ENCODE measurements at regions not wholly inside any gene's neighbourhood (a gene's known extent, or its start where the extent isn't known, plus 50 kb on each side); places are given as distances from the start of the nearest gene placed in this dataset.

DNA sequence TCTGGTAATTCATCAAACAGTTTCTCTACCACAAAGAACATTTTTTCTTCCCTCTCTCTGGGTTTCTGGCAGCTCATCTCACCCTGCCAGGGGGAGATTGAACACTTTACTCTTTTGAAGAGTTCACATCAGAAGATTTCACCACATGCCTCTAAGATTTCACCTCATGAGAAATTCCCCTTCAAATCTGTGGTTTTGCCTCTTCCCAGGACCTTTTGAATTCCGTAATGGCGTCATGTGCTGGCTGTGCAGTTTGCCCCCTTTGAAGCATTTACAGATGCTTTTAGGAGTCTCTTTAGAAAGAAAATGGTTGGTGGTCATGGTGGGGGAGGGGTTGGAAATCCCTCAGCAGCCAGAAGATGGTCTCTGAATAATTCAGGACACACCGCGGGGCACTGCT, 486.1 kb downstream of the QKI start:
- no peak for TF ChIP-seq CTCF (IDR thresholded peaks at IDR 0.05; ENCODE audit: low read length, missing control alignments)
- H3K4me3 ChIP-seq (replicated peaks; ENCODE audit: low read depth, low read length) = no peak overlapping the region
- peak; percentile 6 for DNase-seq (ENCODE audit: low read depth)

- no peak for DNase-seq (ENCODE audit: low read depth)
- no peak overlapping the region for H3K4me3 ChIP-seq (replicated peaks; ENCODE audit: low read depth, low read length)
- no peak for TF ChIP-seq CTCF (IDR thresholded peaks at IDR 0.05; ENCODE audit: low read length, missing control alignments)
These were observed 483.2 kb downstream of the QKI start for GRCh38 chr6:163897669-163898068.

DNA sequence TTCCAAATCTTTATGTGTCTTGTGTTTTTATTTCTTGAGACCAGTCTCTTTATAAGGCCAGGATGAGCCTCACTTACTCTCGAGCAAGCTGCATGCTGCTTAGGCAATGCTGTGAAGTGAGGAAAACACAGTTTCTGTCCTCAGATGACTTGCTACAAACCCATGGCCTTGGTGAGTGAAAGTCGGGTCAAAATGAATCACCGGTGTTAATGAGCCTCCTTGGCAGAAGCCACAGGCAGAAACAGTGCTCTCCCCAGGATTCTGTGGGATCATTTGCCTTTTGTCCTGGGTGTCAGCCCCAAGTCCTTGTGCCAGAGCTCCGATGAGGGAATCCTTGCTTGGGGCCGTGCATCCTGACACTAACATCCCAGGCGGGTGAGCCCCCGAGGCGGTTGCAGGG, 482.5 kb downstream of the QKI start:
- no peak for TF ChIP-seq CTCF (IDR thresholded peaks at IDR 0.05; ENCODE audit: low read length, missing control alignments)
- no peak for DNase-seq (ENCODE audit: low read depth)
- no peak overlapping the region for H3K4me3 ChIP-seq (replicated peaks; ENCODE audit: low read depth, low read length)

- no peak overlapping the region for H3K4me3 ChIP-seq (replicated peaks; ENCODE audit: low read depth, low read length)
- DNase-seq (ENCODE audit: low read depth) = no peak
- TF ChIP-seq CTCF (IDR thresholded peaks at IDR 0.05; ENCODE audit: low read length, missing control alignments) = no peak
These were observed 480.6 kb downstream of the QKI start for GRCh38 chr6:163895162-163895561.

DNA sequence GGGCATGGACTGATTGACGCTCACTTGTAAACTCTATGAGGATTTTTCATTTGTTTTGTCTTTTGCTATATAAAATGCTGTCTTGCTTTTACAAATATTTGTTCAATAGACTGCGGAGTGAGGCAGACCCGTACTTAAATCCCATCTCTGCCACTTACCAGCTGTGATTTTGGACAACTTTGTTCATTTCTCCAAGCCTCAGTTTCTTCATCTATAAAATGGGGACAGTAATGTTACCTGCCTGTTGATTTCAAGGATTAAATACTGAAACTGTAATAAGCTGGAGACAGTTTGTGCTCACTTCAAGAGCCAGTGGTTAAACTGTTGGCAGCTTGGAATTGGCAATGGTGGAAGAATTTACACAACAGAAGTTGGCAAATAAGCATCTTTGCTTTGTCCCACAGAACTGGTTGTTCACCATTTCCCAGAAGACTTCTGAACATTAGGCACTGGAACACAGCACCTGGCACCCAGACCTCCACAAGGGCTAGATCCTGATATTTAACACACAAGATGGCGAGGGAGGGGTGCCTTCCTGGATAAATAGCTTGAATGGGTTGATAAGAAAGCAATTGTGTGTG, 479.2 kb downstream of the QKI start:
- TF ChIP-seq CTCF (IDR thresholded peaks at IDR 0.05; ENCODE audit: low read length, missing control alignments) = no peak
- no peak overlapping the region for H3K4me3 ChIP-seq (replicated peaks; ENCODE audit: low read depth, low read length)
- DNase-seq (ENCODE audit: low read depth) = no peak

DNA sequence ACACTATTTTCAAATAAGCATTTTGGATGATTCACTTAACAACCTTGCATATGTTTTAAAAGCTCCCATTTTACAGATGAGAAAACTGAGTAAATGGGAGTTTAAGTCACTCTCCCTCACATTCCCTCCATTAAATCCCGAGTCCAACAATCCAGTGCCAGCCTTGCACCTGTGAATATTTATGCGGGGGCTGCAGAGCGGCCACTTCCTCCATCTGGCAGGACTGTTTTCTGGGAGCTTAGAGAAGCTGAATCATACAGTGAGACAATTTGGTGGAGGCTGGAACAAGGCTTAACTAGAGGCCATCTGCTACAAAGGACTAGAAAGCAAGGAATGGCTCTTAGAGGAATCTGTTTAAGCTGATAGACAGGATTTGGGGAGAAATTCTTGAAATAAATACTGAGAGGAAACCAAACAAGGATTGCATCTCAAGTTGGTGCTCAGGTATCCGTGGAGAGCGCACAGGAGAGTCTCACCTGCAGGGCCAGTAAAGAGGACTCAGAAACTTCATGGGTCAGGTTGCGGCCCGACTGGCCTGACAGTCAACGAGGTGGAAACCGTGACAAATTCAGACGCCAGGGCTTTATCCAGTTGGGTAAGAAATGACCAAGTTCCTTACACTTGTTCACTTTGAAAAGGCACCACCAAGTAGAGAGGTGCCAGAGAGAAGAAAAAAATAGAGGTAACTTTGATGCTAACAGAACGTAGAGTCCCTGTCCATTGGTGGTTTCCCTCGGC, 478.5 kb downstream of the QKI start:
- no peak for TF ChIP-seq CTCF (IDR thresholded peaks at IDR 0.05; ENCODE audit: low read length, missing control alignments)
- DNase-seq (ENCODE audit: low read depth) = no peak
- no peak overlapping the region for H3K4me3 ChIP-seq (replicated peaks; ENCODE audit: low read depth, low read length)
